Inflammatory macrophage (primary cell): ENCODE measurements at regions not wholly inside any gene's neighbourhood (a gene's known extent, or its start where the extent isn't known, plus 50 kb on each side); places are given as distances from the start of the nearest gene placed in this dataset.
"Not testable (repeated sequence)": the region's sequence is repeated elsewhere in the genome, so short reads cannot be mapped to it uniquely, and the experiment has no call there.

Experiments used
- DNase-seq, 2 donors: peaks; one replicate each; pipeline ENCODE4 v3.0.0-alpha.2; 2020 to 2022

- DNase-seq, result no peak
Observed at GRCh38 chr18:51330739-51331138, 133.3 kb upstream of the MEX3C start.

- no peak for DNase-seq
Observed at GRCh38 chr18:51337406-51337805, 139.9 kb upstream of the MEX3C start.

GRCh38 chr18:51339856-51340255, 142.4 kb upstream of the MEX3C start:
- no peak for DNase-seq

GRCh38 chr18:51340332-51340731, 142.9 kb upstream of the MEX3C start:
- DNase-seq, result no peak

- no peak for DNase-seq
Observed at GRCh38 chr18:51342815-51343214, 145.3 kb upstream of the MEX3C start.

GRCh38 chr18:51345848-51346391, 148.4 kb upstream of the MEX3C start:
- DNase-seq, result no peak

- no peak for DNase-seq
Observed at GRCh38 chr18:51346404-51346803, 148.9 kb upstream of the MEX3C start.

- DNase-seq, result no peak
Observed at GRCh38 chr18:51350081-51350480, 152.6 kb upstream of the MEX3C start.

GRCh38 chr18:51355841-51356240, 158.4 kb upstream of the MEX3C start:
- DNase-seq, result no peak

- not testable (repeated sequence) for DNase-seq
Observed at GRCh38 chr18:51360301-51360700, 162.8 kb upstream of the MEX3C start.

- peak; percentile 3 to 25 for DNase-seq
Observed at GRCh38 chr18:51361130-51361860, 163.8 kb upstream of the MEX3C start.

GRCh38 chr18:51363384-51363783, 165.9 kb upstream of the MEX3C start:
- no peak for DNase-seq

- DNase-seq, result no peak
Observed at GRCh38 chr18:51370996-51371395, 173.5 kb upstream of the MEX3C start.

- DNase-seq, result no peak
Observed at GRCh38 chr18:51371929-51372328, 174.4 kb upstream of the MEX3C start.

- DNase-seq, result no peak
Observed at GRCh38 chr18:51382081-51382480, 184.6 kb upstream of the MEX3C start.

GRCh38 chr18:51383116-51383515, 185.6 kb upstream of the MEX3C start:
- no peak for DNase-seq

- no peak for DNase-seq
Observed at GRCh38 chr18:51383711-51384110, 186.2 kb upstream of the MEX3C start.

GRCh38 chr18:51385270-51385669, 187.8 kb upstream of the MEX3C start:
- DNase-seq, result no peak

- DNase-seq, result no peak
Observed at GRCh38 chr18:51390702-51391101, 193.2 kb upstream of the MEX3C start.

- DNase-seq, result no peak
Observed at GRCh38 chr18:51391215-51391614, 193.7 kb upstream of the MEX3C start.

GRCh38 chr18:51391731-51392130, 194.2 kb upstream of the MEX3C start:
- no peak for DNase-seq

GRCh38 chr18:51397347-51397962, 200.0 kb upstream of the MEX3C start:
- no peak for DNase-seq

- no peak for DNase-seq
Observed at GRCh38 chr18:51398104-51398503, 200.6 kb upstream of the MEX3C start.

- no peak for DNase-seq
Observed at GRCh38 chr18:51399491-51400122, 202.1 kb upstream of the MEX3C start.
